Neural cell (in vitro differentiated cells): ENCODE measurements at regions not wholly inside any gene's neighbourhood (a gene's known extent, or its start where the extent isn't known, plus 50 kb on each side); places are given as distances from the start of the nearest gene placed in this dataset.

ENCODE experiments used
- H2AFZ ChIP-seq: fragments of 200-600, 300-800 bp; sonication (generic), shearing (Covaris generic); 2 replicates; pipeline ENCODE4 v1.6.0; 2014; ENCODE audit warnings: low read depth, mild to moderate bottlenecking, antibody characterized with exemption, low read length, moderate library complexity
- H3F3A ChIP-seq: fragments of 200-600 bp; shearing (Covaris generic); 2 replicates; pipeline ENCODE4 v1.6.1; 2016; ENCODE audit warnings: mild to moderate bottlenecking, moderate library complexity, mixed read lengths, antibody characterized with exemption, low read length; ENCODE audit not compliant: insufficient read depth, poor library complexity, severe bottlenecking
- H3K27ac ChIP-seq: fragments of 200-600, 300-800 bp; sonication (generic), shearing (Covaris generic); 2 replicates; pipeline ENCODE4 v1.5.1; 2014; ENCODE audit warnings: mild to moderate bottlenecking, low read length, moderate library complexity
- H3K27me3 ChIP-seq: fragments of 300-800, 200-600 bp; sonication (generic), shearing (Covaris generic); 2 replicates; pipeline ENCODE4 v1.6.0; 2014; ENCODE audit warnings: mild to moderate bottlenecking, low read depth, low read length, moderate library complexity; ENCODE audit not compliant: insufficient read depth
- H3K36me3 ChIP-seq: fragments of 300-800, 200-600 bp; sonication (generic), shearing (Covaris generic); 2 replicates; pipeline ENCODE4 v1.5.1; 2014; ENCODE audit warnings: mild to moderate bottlenecking, antibody characterized with exemption, low read length, moderate library complexity; ENCODE audit not compliant: insufficient read depth
- H3K4me2 ChIP-seq: fragments of 300-800, 200-600 bp; sonication (generic), shearing (Covaris generic); 2 replicates; pipeline ENCODE4 v1.6.0; 2014; ENCODE audit warnings: mild to moderate bottlenecking, low read length
- H3K4me3 ChIP-seq: fragments of 300-800, 200-600 bp; sonication (generic), shearing (Covaris generic); 2 replicates; pipeline ENCODE4 v1.5.1; 2014; ENCODE audit warnings: mild to moderate bottlenecking, low read length, moderate library complexity
- H3K79me2 ChIP-seq: fragments of 200-600 bp; shearing (Covaris generic); replicated peaks from 2 replicates; pipeline ENCODE4 v1.6.0; 2014; ENCODE audit warnings: mild to moderate bottlenecking, low read length, moderate library complexity; ENCODE audit not compliant: insufficient read depth
- H3K9ac ChIP-seq: fragments of 300-800, 200-600 bp; sonication (generic), shearing (Covaris generic); 2 replicates; pipeline ENCODE4 v1.6.1; 2016; ENCODE audit warnings: mild to moderate bottlenecking, low read length, mixed read lengths
- H3K9me2 ChIP-seq: fragments of 200-600 bp; shearing (Covaris generic); 2 replicates; pipeline ENCODE4 v1.6.1; 2016; ENCODE audit warnings: mild to moderate bottlenecking, low read length, mixed read lengths; ENCODE audit not compliant: insufficient read depth
- H3K9me3 ChIP-seq: fragments of 200-600, 300-800 bp; sonication (generic), shearing (Covaris generic); 2 replicates; pipeline ENCODE4 v1.6.1; 2016; ENCODE audit warnings: mild to moderate bottlenecking, mixed run types, low read length, moderate library complexity, mixed read lengths
- H4K20me1 ChIP-seq: fragments of 200-600 bp; shearing (Covaris generic); 2 replicates; pipeline ENCODE4 v1.6.1; 2016; ENCODE audit warnings: mild to moderate bottlenecking, mixed run types; ENCODE audit not compliant: insufficient read depth
- EP300 ChIP-seq: fragments of 450-650 bp; conservative IDR thresholded peaks from 2 replicates; pipeline ENCODE4 v1.6.1; 2014; ENCODE audit warnings: antibody characterized with exemption, mild to moderate bottlenecking, moderate library complexity; ENCODE audit not compliant: poor library complexity, severe bottlenecking
- EZH2 ChIP-seq: fragments of 200-600, 300-800 bp; shearing (Covaris generic), sonication (generic); IDR thresholded peaks from 2 replicates; pipeline ENCODE4 v1.6.1; 2014; ENCODE audit warnings: antibody characterized with exemption, low read length, borderline replicate concordance, mild to moderate bottlenecking; ENCODE audit not compliant: insufficient read depth, poor library complexity, severe bottlenecking
- MXI1 ChIP-seq: fragments of 450-650 bp; conservative IDR thresholded peaks from 2 replicates; pipeline ENCODE4 v1.6.1; 2014; ENCODE audit warnings: antibody characterized with exemption, mild to moderate bottlenecking; ENCODE audit not compliant: poor library complexity, severe bottlenecking
- POLR2AphosphoS5 ChIP-seq: IDR thresholded peaks from 2 replicates; pipeline ENCODE4 v1.6.1; 2012
- RAD21 ChIP-seq: fragments of 450-650 bp; conservative IDR thresholded peaks from 2 replicates; pipeline ENCODE4 v1.6.1; 2014; ENCODE audit warnings: antibody characterized with exemption, mild to moderate bottlenecking, moderate library complexity
- SMC3 ChIP-seq: fragments of 450-650 bp; conservative IDR thresholded peaks from 2 replicates; pipeline ENCODE4 v1.6.1; 2014; ENCODE audit warnings: antibody characterized with exemption, mild to moderate bottlenecking, moderate library complexity; ENCODE audit not compliant: poor library complexity
- TAF1 ChIP-seq: IDR thresholded peaks from 2 replicates; pipeline ENCODE4 v1.6.1; 2012; ENCODE audit warnings: low read depth
- TF ChIP-seq, protein P1 (sequence below): IDR thresholded peaks from 2 replicates; pipeline ENCODE4 v1.6.1; 2012; ENCODE audit warnings: borderline replicate concordance
- TF ChIP-seq, protein P2 (sequence below): fragments of 450-650 bp; IDR thresholded peaks from 2 replicates; pipeline ENCODE4 v1.5.1; 2014; ENCODE audit warnings: antibody characterized with exemption, mild to moderate bottlenecking, moderate library complexity; ENCODE audit not compliant: poor library complexity, severe bottlenecking

DNA sequence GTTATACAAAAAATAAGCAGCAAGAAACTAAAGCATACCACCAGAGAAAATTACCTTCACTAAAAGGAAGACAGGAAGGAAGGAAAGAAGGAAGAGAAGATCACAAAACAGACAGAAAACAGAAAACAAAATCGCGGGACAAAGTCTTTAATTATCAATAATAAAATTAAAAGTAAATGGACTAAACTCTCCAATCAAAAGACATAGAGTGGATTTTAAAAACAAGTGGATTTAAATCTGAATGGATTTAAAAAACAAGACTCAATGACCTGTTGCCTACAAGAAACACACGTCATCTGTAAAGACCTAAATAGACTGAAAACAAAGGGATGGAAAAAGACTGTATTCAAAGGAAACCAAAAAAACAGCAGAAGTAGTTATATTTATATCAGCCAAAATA is 75.7 kb upstream of the MAGI3 start:
- Histone ChIP-seq H3K9me3 (no peaks in the 10 kb centered on the region), H4K20me1 (no peaks in the 10 kb centered on the region), H3K36me3 (no peaks in the 10 kb centered on the region), H3K27me3 (no peaks in the 10 kb centered on the region), H3K9ac (no peak overlapping the region), H3K4me2 (no peak overlapping the region), H3K4me3 (no peak overlapping the region), H3K79me2 (no peaks in the 10 kb centered on the region), H2AFZ (no peak overlapping the region), H3K27ac (no peak overlapping the region), H3F3A (no peaks in the 10 kb centered on the region), H3K9me2 (no peaks in the 10 kb centered on the region)
- TF ChIP-seq SMC3 (no peak), TAF1 (no peak), EZH2 (no peak), RAD21 (no peak), EP300 (no peak)
- TF ChIP-seq, protein P1, sequence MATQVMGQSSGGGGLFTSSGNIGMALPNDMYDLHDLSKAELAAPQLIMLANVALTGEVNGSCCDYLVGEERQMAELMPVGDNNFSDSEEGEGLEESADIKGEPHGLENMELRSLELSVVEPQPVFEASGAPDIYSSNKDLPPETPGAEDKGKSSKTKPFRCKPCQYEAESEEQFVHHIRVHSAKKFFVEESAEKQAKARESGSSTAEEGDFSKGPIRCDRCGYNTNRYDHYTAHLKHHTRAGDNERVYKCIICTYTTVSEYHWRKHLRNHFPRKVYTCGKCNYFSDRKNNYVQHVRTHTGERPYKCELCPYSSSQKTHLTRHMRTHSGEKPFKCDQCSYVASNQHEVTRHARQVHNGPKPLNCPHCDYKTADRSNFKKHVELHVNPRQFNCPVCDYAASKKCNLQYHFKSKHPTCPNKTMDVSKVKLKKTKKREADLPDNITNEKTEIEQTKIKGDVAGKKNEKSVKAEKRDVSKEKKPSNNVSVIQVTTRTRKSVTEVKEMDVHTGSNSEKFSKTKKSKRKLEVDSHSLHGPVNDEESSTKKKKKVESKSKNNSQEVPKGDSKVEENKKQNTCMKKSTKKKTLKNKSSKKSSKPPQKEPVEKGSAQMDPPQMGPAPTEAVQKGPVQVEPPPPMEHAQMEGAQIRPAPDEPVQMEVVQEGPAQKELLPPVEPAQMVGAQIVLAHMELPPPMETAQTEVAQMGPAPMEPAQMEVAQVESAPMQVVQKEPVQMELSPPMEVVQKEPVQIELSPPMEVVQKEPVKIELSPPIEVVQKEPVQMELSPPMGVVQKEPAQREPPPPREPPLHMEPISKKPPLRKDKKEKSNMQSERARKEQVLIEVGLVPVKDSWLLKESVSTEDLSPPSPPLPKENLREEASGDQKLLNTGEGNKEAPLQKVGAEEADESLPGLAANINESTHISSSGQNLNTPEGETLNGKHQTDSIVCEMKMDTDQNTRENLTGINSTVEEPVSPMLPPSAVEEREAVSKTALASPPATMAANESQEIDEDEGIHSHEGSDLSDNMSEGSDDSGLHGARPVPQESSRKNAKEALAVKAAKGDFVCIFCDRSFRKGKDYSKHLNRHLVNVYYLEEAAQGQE, result no peak
- TF ChIP-seq, protein P2, sequence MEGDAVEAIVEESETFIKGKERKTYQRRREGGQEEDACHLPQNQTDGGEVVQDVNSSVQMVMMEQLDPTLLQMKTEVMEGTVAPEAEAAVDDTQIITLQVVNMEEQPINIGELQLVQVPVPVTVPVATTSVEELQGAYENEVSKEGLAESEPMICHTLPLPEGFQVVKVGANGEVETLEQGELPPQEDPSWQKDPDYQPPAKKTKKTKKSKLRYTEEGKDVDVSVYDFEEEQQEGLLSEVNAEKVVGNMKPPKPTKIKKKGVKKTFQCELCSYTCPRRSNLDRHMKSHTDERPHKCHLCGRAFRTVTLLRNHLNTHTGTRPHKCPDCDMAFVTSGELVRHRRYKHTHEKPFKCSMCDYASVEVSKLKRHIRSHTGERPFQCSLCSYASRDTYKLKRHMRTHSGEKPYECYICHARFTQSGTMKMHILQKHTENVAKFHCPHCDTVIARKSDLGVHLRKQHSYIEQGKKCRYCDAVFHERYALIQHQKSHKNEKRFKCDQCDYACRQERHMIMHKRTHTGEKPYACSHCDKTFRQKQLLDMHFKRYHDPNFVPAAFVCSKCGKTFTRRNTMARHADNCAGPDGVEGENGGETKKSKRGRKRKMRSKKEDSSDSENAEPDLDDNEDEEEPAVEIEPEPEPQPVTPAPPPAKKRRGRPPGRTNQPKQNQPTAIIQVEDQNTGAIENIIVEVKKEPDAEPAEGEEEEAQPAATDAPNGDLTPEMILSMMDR, result no peak

DNA sequence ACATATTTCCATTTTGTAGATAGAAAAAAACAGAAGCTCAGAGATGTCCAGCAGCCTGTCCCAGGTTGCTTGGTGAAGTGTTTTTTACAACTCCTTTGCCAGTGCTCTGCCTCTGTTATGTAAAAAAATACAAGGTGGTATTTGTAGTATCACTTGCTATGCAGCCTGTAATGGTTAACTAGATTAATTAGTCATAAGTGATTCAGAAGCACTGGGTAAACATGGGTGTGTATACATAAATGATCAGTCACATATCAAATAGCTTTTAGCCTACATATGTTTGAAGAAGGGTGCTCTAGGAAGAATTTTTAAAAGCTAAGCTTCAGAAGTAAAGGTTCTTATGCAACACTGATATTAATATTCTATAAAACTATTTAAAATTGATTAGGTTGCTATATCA is 70.0 kb upstream of the MAGI3 start:
- Histone ChIP-seq H4K20me1 (no peaks in the 10 kb centered on the region), H2AFZ (no peak overlapping the region), H3K9me3 (no peaks in the 10 kb centered on the region), H3K79me2 (no peaks in the 10 kb centered on the region), H3K36me3 (no peaks in the 10 kb centered on the region), H3K4me2 (no peak overlapping the region), H3F3A (no peaks in the 10 kb centered on the region), H3K27ac (no peak overlapping the region), H3K9ac (no peak overlapping the region), H3K4me3 (no peak overlapping the region), H3K27me3 (no peaks in the 10 kb centered on the region), H3K9me2 (no peaks in the 10 kb centered on the region)
- TF ChIP-seq SMC3, result no peak

DNA sequence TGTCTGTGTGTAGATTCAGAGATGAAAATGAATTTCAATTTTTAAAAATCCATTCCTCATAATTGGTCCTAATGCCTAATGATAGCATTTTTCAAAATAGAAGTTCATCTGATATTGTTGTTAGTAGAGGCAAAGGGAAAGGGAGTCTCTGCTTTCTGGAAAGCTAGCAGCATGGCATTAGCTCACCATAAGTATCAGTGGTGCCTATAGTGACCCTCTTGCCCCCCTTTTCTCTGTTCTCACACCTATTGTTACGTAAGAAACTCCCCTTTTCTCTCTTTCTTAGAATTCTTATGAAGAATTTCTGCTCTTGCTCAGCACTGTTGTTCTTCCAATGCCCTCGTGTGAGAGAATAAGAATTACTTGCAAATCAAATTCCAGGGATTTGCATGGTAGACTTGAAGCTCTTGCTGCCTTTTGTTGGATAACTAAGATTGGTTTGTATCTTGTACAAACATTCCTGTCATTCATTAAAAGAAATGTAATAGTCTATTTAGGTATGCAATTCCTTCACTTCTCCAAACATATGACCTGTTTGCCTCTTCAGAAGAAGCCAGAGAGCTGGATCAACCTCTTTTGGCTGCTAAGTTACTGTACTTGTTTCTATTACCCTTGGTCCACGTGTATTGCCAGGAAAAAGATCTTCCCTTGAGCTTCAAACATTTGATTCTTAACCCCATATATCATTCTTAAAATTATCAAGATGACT is 69.2 kb upstream of the MAGI3 start:
- Histone ChIP-seq H4K20me1 (no peaks in the 10 kb centered on the region), H3K36me3 (no peaks in the 10 kb centered on the region), H3K79me2 (no peaks in the 10 kb centered on the region), H3K4me3 (no peak overlapping the region), H3K9me3 (no peaks in the 10 kb centered on the region), H3F3A (no peaks in the 10 kb centered on the region), H3K27me3 (no peaks in the 10 kb centered on the region), H3K9me2 (no peaks in the 10 kb centered on the region), H3K9ac (no peak overlapping the region), H2AFZ (no peak overlapping the region), H3K4me2 (no peak overlapping the region), H3K27ac (no peak overlapping the region)
- TF ChIP-seq SMC3 (no peak), TAF1 (no peak), EP300 (no peak), POLR2AphosphoS5 (no peak), RAD21 (no peak), MXI1 (no peak), EZH2 (no peak)
- TF ChIP-seq, protein P2, result no peak
- TF ChIP-seq, protein P1, result no peak
